ENCODE measurements at regions not wholly inside any gene's neighbourhood (a gene's known extent, or its start where the extent isn't known, plus 50 kb on each side); places are given as distances from the start of the nearest gene placed in this dataset.
"Not testable (repeated sequence)": the region's sequence is repeated elsewhere in the genome, so short reads cannot be mapped to it uniquely, and the experiment has no call there.

- TF ChIP-seq CTCF (IDR thresholded peaks at IDR 0.05) (no peak), ZFX (IDR thresholded peaks at IDR 0.05; ENCODE audit: borderline replicate concordance) (no peak)
- H3K27ac ChIP-seq: no peak overlapping the region
Measured at GRCh38 chr14:48035836-48036235, 360.4 kb upstream of the MDGA2 start.

DNA sequence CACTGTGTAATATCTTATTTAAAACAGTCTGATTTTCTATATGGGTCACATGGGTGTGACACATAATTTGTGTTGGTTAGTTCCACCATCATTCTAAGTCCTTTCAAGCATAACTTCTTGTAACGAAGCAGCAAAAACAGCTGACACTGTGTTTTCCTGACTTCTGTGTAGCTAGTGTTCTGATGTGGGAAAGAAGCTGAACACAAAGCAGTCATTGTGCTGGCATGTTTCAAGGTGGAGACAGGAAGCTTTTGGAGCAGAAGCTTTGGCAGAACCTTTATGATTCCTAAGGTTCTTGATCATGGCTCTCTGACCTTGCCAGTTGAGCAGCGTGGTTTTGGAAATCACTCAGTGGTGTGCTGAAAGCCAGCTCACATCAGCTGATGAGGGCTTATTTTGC is 351.7 kb upstream of the MDGA2 start:
- no peak overlapping the region for H3K27ac ChIP-seq
- no peak for TF ChIP-seq CTCF (IDR thresholded peaks at IDR 0.05)
- TF ChIP-seq ZFX (IDR thresholded peaks at IDR 0.05; ENCODE audit: borderline replicate concordance): no peak

DNA sequence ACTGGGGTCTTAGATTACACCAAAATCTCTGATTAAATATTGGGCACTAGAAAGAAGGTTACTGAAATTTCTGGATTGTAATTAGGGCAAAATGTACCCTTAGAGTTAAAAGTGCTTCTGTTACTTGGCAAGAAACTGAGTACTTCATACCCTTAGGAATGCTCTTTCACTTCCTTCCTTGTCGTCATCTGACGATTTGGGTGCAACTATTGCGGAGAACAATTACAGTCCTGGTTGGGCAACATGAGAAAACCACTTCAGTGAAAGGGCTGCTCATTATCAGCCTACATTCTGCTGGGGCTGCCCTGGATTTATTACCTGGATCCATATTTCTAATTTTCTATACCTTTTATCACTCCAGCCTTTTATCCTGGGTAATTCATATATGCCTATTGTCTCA is 348.5 kb upstream of the MDGA2 start:
- no peak for TF ChIP-seq CTCF (IDR thresholded peaks at IDR 0.05)
- no peak for TF ChIP-seq ZFX (IDR thresholded peaks at IDR 0.05; ENCODE audit: borderline replicate concordance)
- H3K27ac ChIP-seq: no peak overlapping the region

DNA sequence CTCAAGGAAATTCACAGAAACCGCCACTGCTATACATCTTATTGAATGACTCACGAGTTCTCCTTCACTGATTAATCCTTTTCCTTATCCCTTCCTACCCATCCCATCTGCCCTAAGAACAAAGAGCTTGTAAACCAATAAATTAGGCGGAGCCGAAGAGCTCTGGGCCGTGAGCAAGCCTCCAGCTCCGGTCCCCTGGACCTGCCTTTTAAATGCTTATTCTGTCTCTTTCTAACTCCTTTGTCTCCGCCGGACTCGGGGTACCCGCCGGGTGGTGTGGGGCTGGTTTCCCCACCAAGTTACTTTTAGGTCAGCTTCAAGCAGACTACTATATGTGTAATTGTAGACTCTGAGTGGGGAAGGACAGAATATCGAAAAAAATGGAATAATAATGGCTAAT is 336.1 kb upstream of the MDGA2 start:
- not testable (repeated sequence) for H3K27ac ChIP-seq

- no peak overlapping the region for H3K27ac ChIP-seq
Measured at GRCh38 chr14:48008646-48009045, 333.2 kb upstream of the MDGA2 start.

GRCh38 chr14:48005986-48006385 is 330.6 kb upstream of the MDGA2 start:
- H3K27ac ChIP-seq: no peak overlapping the region
- TF ChIP-seq CTCF (IDR thresholded peaks at IDR 0.05): no peak
- TF ChIP-seq ZFX (IDR thresholded peaks at IDR 0.05; ENCODE audit: borderline replicate concordance): no peak

More at GRCh38 chr14:48008646-48009045, 333.2 kb upstream of the MDGA2 start:
- TF ChIP-seq CTCF (IDR thresholded peaks at IDR 0.05) (no peak), ZFX (IDR thresholded peaks at IDR 0.05; ENCODE audit: borderline replicate concordance) (no peak)

DNA sequence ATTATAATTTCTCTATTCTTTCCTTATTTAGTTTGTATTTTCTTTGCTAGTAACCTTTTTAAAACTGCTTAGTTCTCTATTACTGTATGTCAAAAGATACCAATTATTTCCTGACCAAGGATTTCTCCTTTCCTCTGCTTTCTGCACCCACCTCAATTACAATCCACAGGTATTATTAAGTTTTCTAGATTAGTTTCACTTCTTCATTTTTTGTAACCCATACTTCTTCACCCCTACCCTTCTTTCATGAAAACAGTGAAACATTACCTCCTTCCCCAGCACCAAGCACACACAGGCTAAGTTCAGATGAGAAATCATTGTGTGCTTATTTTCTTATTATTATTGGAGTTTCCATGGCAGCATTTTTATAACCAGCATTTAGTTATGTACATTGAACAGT is 318.5 kb upstream of the MDGA2 start:
- no peak overlapping the region for H3K27ac ChIP-seq
- TF ChIP-seq CTCF (IDR thresholded peaks at IDR 0.05) (no peak), ZFX (IDR thresholded peaks at IDR 0.05; ENCODE audit: borderline replicate concordance) (no peak)

- no peak overlapping the region for H3K27ac ChIP-seq
Measured at GRCh38 chr14:47988175-47988574, 312.8 kb upstream of the MDGA2 start.

More at GRCh38 chr14:47988175-47988574, 312.8 kb upstream of the MDGA2 start:
- TF ChIP-seq CTCF (IDR thresholded peaks at IDR 0.05) (no peak), ZFX (IDR thresholded peaks at IDR 0.05; ENCODE audit: borderline replicate concordance) (no peak)

Measured in 22Rv1 (cell line).